Tibial nerve (tissue), 3 donors: ENCODE measurements at regions not wholly inside any gene's neighbourhood (a gene's known extent, or its start where the extent isn't known, plus 50 kb on each side); places are given as distances from the start of the nearest gene placed in this dataset.

Experiments
- CTCF ChIP-seq, 5 experiments: fragments of 200-600 bp in 3 of 5; fragments of 450-650 bp in 2 of 5; sonication (generic) in 3 of 5; IDR thresholded peaks; one replicate each; pipeline ENCODE4 v1.5.1; 2016 to 2019; ENCODE audit warnings: antibody characterized with exemption in 5 of 5, mild to moderate bottlenecking in 3 of 5, moderate library complexity in 2 of 5
- POLR2A ChIP-seq, 2 donors: fragments of 450-650 bp; IDR thresholded peaks; one replicate each; pipeline ENCODE4 v1.6.1; 2017; ENCODE audit warnings: antibody characterized with exemption in 2 of 2, mild to moderate bottlenecking in 2 of 2, moderate library complexity in 2 of 2

- TF ChIP-seq CTCF (IDR thresholded peaks at IDR 0.05) (no peak), POLR2A (IDR thresholded peaks at IDR 0.05) (no peak)
These were observed 145.3 kb upstream of the RXFP2 start for GRCh38 chr13:31594056-31594455.
